Heart left ventricle (tissue), 16 donors: ENCODE measurements at regions not wholly inside any gene's neighbourhood (a gene's known extent, or its start where the extent isn't known, plus 50 kb on each side); places are given as distances from the start of the nearest gene placed in this dataset.

Experiments
- ATAC-seq, 4 donors: fragments of 200-7000 bp; cut with Tn5 transposase; one replicate each; pipeline ENCODE4 v1.9.1; 2020 to 2022; ENCODE audit warnings: moderate library complexity in 4 of 4, mild to moderate bottlenecking in 3 of 4, moderate number of reproducible peaks in 1 of 4
- DNase-seq, 5 donors: peaks; one replicate each; pipeline ENCODE4 v3.0.0-alpha.2; 2020
- H3K27ac ChIP-seq, 12 donors: fragments of 200-600 bp; sonication (generic) in 4 of 12; one replicate each; pipeline versions ENCODE4 v1.5.0 to v1.8.0; 2016 to 2022; ENCODE audit warnings: mild to moderate bottlenecking in 2 of 12
- H3K27me3 ChIP-seq, 9 donors: fragments of 200-600 bp; sonication (generic) in 2 of 9; one replicate each; pipeline versions ENCODE4 v1.5.1 to v1.8.0; 2016 to 2022; ENCODE audit warnings: mild to moderate bottlenecking in 3 of 9
- H3K36me3 ChIP-seq, 9 donors: fragments of 200-600 bp; sonication (generic) in 2 of 9; one replicate each; pipeline versions ENCODE4 v1.5.0 to v1.8.0; 2018 to 2022; ENCODE audit warnings: mild to moderate bottlenecking in 2 of 9
- H3K4me1 ChIP-seq, 12 donors: fragments of 200-600 bp; sonication (generic) in 4 of 12; one replicate each; pipeline versions ENCODE4 v1.5.0 to v1.8.0; 2016 to 2022; ENCODE audit warnings: mild to moderate bottlenecking in 3 of 12
- H3K4me3 ChIP-seq, 12 donors: fragments of 200-600 bp; sonication (generic) in 4 of 12; one replicate each; pipeline versions ENCODE4 v1.5.0 to v1.8.0; 2017 to 2022; ENCODE audit warnings: mild to moderate bottlenecking in 9 of 12, moderate library complexity in 4 of 12
- H3K9me3 ChIP-seq, 12 donors: fragments of 200-600 bp; sonication (generic) in 4 of 12; one replicate each; pipeline versions ENCODE4 v1.5.0 to v1.8.0; 2016 to 2022; ENCODE audit warnings: mild to moderate bottlenecking in 1 of 12
- POLR2A ChIP-seq, 2 donors: fragments of 450-650 bp; IDR thresholded peaks; one replicate each; pipeline ENCODE4 v1.6.1; 2017; ENCODE audit warnings: antibody characterized with exemption in 2 of 2, mild to moderate bottlenecking in 2 of 2, moderate library complexity in 2 of 2
- WGBS, 4 donors: extraction: QIAGEN DNeasy Blood & Tissue Kit in 2 of 4; methylation state at CpG; one replicate each; pipeline versions ENCODE4 v1.1.5 to v1.1.7; 2013 to 2018; 5-methylcytosine and 5-hydroxymethylcytosine counted together
- intact Hi-C, 10 donors: fragments of 100-400 bp; cut with DNase I; formaldehyde crosslinking; loops; one replicate each; pipeline versions ENCODE4 v1.11.1 to v1.14.2; 2022
- TF ChIP-seq, protein P1 (sequence below), 12 donors: fragments of 200-600 bp; sonication (generic) in 4 of 12; IDR thresholded peaks; one replicate each; pipeline versions ENCODE4 v1.5.0 to v1.8.0; 2018 to 2022; ENCODE audit warnings: antibody characterized with exemption in 12 of 12, mild to moderate bottlenecking in 5 of 12
- donor health status: ischemic (EF 13 %, LVEDD 7.1; RV severe dilation, severe dysfunction).
- donor health status: healthy with polysubstance abuse.
- donor health status: DM: no; HTN: yes; CAD: no.
- donor health status: DM: no; HTN: no; CAD: no.
- donor health status: ischemic (EF 25% LVEDD 6.9; RV normal size, moderate dysfunction).
- donor health status: ischemic (EF 25% LVEDD 5.7; RV mildly dilated, moderate dysfunction).
- donor health status: healthy.
- donor health status: DM: yes; HTN: yes; CAD: no.
- donor health status: ischemic (EF 35%, LVEDD 5.7; RV mildly dilated, moderate dysfunction).
- donor health status: nonischemic (EF 11% LVEDD 7.7; RV severe dilation, severe dysfunction).
- donor health status: DM: yes; HTN: yes; CAD: no.
- donor health status: PGD.
- donor health status: ischemic (EF 29% LVEDD 5.4; RV normal size, mild dysfunction).
- donor health status: nonischemic (EF 23%, LVEDD 6.1; RV moderate dilation, normal function).

GRCh38 chr5:96569770-96570169 is 92.4 kb upstream of the CAST start:
- DNase-seq: no peak
- no peaks in the 10 kb centered on the region for H3K36me3 ChIP-seq
- intact Hi-C loops: no loop called here
- no peak overlapping the region for H3K4me3 ChIP-seq
- no peak for ATAC-seq
- no peaks in the 10 kb centered on the region for H3K27me3 ChIP-seq
- TF ChIP-seq, protein P1, sequence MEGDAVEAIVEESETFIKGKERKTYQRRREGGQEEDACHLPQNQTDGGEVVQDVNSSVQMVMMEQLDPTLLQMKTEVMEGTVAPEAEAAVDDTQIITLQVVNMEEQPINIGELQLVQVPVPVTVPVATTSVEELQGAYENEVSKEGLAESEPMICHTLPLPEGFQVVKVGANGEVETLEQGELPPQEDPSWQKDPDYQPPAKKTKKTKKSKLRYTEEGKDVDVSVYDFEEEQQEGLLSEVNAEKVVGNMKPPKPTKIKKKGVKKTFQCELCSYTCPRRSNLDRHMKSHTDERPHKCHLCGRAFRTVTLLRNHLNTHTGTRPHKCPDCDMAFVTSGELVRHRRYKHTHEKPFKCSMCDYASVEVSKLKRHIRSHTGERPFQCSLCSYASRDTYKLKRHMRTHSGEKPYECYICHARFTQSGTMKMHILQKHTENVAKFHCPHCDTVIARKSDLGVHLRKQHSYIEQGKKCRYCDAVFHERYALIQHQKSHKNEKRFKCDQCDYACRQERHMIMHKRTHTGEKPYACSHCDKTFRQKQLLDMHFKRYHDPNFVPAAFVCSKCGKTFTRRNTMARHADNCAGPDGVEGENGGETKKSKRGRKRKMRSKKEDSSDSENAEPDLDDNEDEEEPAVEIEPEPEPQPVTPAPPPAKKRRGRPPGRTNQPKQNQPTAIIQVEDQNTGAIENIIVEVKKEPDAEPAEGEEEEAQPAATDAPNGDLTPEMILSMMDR (IDR thresholded peaks at IDR 0.05): no peak
- no peak for TF ChIP-seq POLR2A (IDR thresholded peaks at IDR 0.05)
- no peaks in the 10 kb centered on the region for H3K9me3 ChIP-seq
- no peak overlapping the region for H3K27ac ChIP-seq
- WGBS, 4 donors: 76 to 84% (median 77%) methylated on average over 4 of the region's 4 CpGs
- peaks cover 0 to 9% (median 0%) of the 10 kb centered on the region in 12 donors for H3K4me1 ChIP-seq

DNA sequence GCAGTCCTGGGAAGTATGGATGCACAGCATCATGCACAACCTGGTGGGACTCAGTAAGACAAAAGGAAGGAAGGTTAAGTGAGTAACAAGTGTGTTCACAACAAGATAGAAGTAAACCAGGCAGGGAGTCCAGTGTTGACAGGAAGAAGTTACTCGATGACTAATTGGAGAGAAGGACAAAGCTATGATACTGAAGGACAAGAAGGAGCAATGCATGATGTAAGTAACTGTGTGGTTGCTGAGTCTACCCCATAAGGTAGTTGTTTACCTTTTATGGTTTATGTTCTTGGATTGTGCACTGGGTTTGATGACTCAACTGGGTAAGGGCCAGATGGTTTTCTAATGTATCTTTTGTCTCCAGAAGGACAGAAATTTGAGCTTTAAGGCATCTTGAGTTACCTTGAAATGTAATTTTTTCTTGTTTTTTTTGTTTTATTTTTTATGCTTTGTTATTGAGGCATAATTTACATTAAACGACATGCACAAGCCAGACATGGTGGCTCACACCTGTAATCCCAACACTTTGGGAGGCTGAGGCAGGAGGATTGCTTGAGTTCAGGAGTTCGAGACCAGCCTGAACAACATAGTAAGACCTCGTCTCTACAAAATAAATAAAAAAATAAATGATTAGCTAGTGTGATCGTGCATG is 89.2 kb upstream of the CAST start:
- TF ChIP-seq, protein P1 (IDR thresholded peaks at IDR 0.05): no peak
- TF ChIP-seq POLR2A (IDR thresholded peaks at IDR 0.05): no peak
- Histone ChIP-seq H3K27ac (no peak overlapping the region), H3K4me1 (no peaks in the 10 kb centered on the region), H3K4me3 (no peak overlapping the region), H3K27me3 (no peaks in the 10 kb centered on the region), H3K36me3 (no peaks in the 10 kb centered on the region), H3K9me3 (no peaks in the 10 kb centered on the region)
- no peak for DNase-seq
- WGBS, 4 donors: 78 to 85% (median 83%) methylated on average over 5 of the region's 5 CpGs
- peak in 1 of 4 donors; percentile 20 for ATAC-seq
- intact Hi-C loops: no loop called here

GRCh38 chr5:96573513-96573894 is 88.7 kb upstream of the CAST start:
- no peak for ATAC-seq
- no peaks in the 10 kb centered on the region for H3K27me3 ChIP-seq
- TF ChIP-seq, protein P1 (IDR thresholded peaks at IDR 0.05): no peak
- no peak for TF ChIP-seq POLR2A (IDR thresholded peaks at IDR 0.05)
- DNase-seq: no peak
- no peaks in the 10 kb centered on the region for H3K9me3 ChIP-seq
- intact Hi-C loops: no loop called here
- no peak overlapping the region for H3K4me3 ChIP-seq
- no peak overlapping the region for H3K27ac ChIP-seq
- H3K36me3 ChIP-seq: no peaks in the 10 kb centered on the region
- H3K4me1 ChIP-seq: no peaks in the 10 kb centered on the region

DNA sequence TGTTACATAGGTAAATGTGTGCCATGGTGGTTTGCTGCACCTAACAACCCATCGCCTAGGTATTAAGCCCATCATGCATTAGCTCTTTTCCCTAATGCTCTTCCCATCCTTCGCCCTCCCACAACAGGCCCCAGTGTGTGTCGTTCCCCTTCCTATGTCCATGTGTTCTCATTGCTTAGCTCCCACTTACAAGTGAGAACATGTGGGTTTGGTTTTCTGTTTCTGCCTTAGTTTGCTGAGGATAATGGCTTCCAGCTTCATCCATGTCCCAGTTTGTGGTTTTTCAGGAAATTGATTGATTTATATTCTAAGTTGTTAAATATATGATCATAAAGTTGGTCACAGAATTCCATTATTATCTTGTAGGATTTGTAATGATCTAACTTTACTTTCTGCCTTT is 85.3 kb upstream of the CAST start:
- no peaks in the 10 kb centered on the region for H3K27me3 ChIP-seq
- ATAC-seq (no peak), DNase-seq (no peak)
- no peaks in the 10 kb centered on the region for H3K36me3 ChIP-seq
- H3K9me3 ChIP-seq: no peaks in the 10 kb centered on the region
- no peaks in the 10 kb centered on the region for H3K4me1 ChIP-seq
- no peak overlapping the region for H3K27ac ChIP-seq
- no peak overlapping the region for H3K4me3 ChIP-seq
- 93 to 97% (median 94%) methylated on average over 3 of the region's 3 CpGs for WGBS, 4 donors
- TF ChIP-seq, protein P1 (IDR thresholded peaks at IDR 0.05): no peak
- no peak for TF ChIP-seq POLR2A (IDR thresholded peaks at IDR 0.05)
- intact Hi-C loops: no loop called here
